ENCODE measurements at regions not wholly inside any gene's neighbourhood (a gene's known extent, or its start where the extent isn't known, plus 50 kb on each side); places are given as distances from the start of the nearest gene placed in this dataset.

DNA sequence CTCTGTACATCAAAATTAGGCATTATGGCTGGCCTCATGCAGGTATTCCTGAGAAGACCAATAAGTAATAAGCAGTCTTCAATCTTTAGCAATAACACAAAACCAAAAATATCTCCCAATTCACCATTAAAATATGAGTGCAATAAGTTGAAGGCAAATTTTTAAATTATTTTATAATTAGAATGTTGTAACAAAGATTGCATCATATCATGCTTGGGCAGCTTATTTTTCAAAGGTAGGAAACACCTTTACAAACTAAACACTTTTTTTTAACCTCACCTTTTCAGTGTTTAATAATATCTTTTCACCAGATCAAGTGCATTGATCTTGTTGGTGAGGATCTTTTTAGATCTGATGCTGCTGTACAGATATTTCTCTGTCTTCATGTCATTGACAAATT, 592.9 kb upstream of the PITX2 start:
- DNase-seq, result no peak
- Histone ChIP-seq H3K4me2 (ENCODE audit: low read depth, low read length) (no peak overlapping the region), H3K27ac (ENCODE audit: low read length) (no peak overlapping the region), H2AFZ (ENCODE audit: low read length) (no peak overlapping the region), H4K20me1 (ENCODE audit: insufficient read depth, low read length) (no peaks in the 10 kb centered on the region), H3K27me3 (replicated peaks; ENCODE audit: insufficient read depth, low read length) (no peaks in the 10 kb centered on the region), H3K9ac (ENCODE audit: low read length) (no peak overlapping the region), H3F3A (ENCODE audit: insufficient read depth, low read length) (no peaks in the 10 kb centered on the region), H3K9me3 (replicated peaks; ENCODE audit: insufficient read depth, low read length) (no peaks in the 10 kb centered on the region), H3K9me2 (replicated peaks; ENCODE audit: insufficient read depth, low read length) (no peaks in the 10 kb centered on the region), H3K36me3 (replicated peaks; ENCODE audit: insufficient read depth, low read length) (no peaks in the 10 kb centered on the region), H3K4me1 (ENCODE audit: low read length) (no peaks in the 10 kb centered on the region), H3K79me2 (ENCODE audit: low read length) (no peaks in the 10 kb centered on the region), H3K4me3 (ENCODE audit: low read length) (no peak overlapping the region)
- TF ChIP-seq, protein P1, sequence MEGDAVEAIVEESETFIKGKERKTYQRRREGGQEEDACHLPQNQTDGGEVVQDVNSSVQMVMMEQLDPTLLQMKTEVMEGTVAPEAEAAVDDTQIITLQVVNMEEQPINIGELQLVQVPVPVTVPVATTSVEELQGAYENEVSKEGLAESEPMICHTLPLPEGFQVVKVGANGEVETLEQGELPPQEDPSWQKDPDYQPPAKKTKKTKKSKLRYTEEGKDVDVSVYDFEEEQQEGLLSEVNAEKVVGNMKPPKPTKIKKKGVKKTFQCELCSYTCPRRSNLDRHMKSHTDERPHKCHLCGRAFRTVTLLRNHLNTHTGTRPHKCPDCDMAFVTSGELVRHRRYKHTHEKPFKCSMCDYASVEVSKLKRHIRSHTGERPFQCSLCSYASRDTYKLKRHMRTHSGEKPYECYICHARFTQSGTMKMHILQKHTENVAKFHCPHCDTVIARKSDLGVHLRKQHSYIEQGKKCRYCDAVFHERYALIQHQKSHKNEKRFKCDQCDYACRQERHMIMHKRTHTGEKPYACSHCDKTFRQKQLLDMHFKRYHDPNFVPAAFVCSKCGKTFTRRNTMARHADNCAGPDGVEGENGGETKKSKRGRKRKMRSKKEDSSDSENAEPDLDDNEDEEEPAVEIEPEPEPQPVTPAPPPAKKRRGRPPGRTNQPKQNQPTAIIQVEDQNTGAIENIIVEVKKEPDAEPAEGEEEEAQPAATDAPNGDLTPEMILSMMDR (IDR thresholded peaks at IDR 0.05; ENCODE audit: low read length), result no peak
- TF ChIP-seq EZH2phosphoT487 (IDR thresholded peaks at IDR 0.05; ENCODE audit: low read length) (no peak), EZH2 (optimal IDR thresholded peaks at IDR 0.05; ENCODE audit: low read depth, low read length) (no peak)

DNA sequence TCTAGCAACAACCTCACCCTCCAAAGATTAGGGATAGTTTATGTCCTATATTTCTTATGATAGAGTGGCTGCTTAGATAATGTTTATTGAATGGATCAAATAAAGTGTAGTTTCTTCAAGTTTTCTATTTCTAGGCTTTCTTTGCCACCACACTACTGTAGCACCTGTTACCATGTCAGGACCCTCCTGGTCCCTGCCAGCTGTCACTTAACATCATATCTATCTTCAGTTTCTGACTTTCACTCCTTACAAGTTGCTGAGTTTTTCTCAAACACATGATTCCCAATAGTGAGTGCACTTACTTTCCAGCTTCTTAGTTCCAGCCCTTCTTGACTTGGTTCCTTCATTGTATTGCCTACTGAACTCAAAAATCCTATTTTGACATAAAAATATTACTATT, 593.9 kb upstream of the PITX2 start:
- H3K4me3 ChIP-seq (ENCODE audit: low read length), result no peak overlapping the region
- no peak for TF ChIP-seq EZH2 (optimal IDR thresholded peaks at IDR 0.05; ENCODE audit: low read depth, low read length)
- TF ChIP-seq, protein P1 (IDR thresholded peaks at IDR 0.05; ENCODE audit: low read length), result no peak
- no peak for TF ChIP-seq EZH2phosphoT487 (IDR thresholded peaks at IDR 0.05; ENCODE audit: low read length)
- no peaks in the 10 kb centered on the region for H4K20me1 ChIP-seq (ENCODE audit: insufficient read depth, low read length)
- no peaks in the 10 kb centered on the region for H3K4me1 ChIP-seq (ENCODE audit: low read length)
- no peaks in the 10 kb centered on the region for H3K9me3 ChIP-seq (replicated peaks; ENCODE audit: insufficient read depth, low read length)
- no peaks in the 10 kb centered on the region for H3K27me3 ChIP-seq (replicated peaks; ENCODE audit: insufficient read depth, low read length)
- no peak overlapping the region for H2AFZ ChIP-seq (ENCODE audit: low read length)
- no peak overlapping the region for H3K4me2 ChIP-seq (ENCODE audit: low read depth, low read length)
- no peaks in the 10 kb centered on the region for H3K79me2 ChIP-seq (ENCODE audit: low read length)
- H3K9ac ChIP-seq (ENCODE audit: low read length), result no peak overlapping the region
- no peaks in the 10 kb centered on the region for H3F3A ChIP-seq (ENCODE audit: insufficient read depth, low read length)
- no peak for DNase-seq
- H3K27ac ChIP-seq (ENCODE audit: low read length), result no peak overlapping the region
- H3K9me2 ChIP-seq (replicated peaks; ENCODE audit: insufficient read depth, low read length), result no peaks in the 10 kb centered on the region
- H3K36me3 ChIP-seq (replicated peaks; ENCODE audit: insufficient read depth, low read length), result no peaks in the 10 kb centered on the region

DNA sequence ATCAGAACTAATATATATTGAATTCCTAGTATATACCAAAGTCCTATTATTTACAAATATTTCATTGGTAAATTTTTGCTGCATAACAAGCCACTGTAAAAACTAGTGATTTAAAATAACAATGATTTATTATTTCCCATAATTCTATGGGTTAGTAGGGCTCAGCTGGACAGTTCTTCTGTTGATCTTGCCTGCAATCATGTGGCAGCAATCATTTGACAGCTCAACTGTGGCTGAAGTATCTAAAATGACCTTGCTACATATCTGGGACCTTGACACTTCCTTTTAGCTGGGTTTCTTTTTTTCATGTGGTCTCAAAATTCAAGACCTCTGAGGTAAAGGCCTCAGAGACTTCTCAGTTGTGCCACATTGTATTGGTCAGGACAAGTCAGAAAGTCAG, 598.5 kb upstream of the PITX2 start:
- no peaks in the 10 kb centered on the region for H3K4me1 ChIP-seq (ENCODE audit: low read length)
- no peaks in the 10 kb centered on the region for H3F3A ChIP-seq (ENCODE audit: insufficient read depth, low read length)
- no peak overlapping the region for H3K27ac ChIP-seq (ENCODE audit: low read length)
- no peaks in the 10 kb centered on the region for H3K27me3 ChIP-seq (replicated peaks; ENCODE audit: insufficient read depth, low read length)
- no peak overlapping the region for H3K4me2 ChIP-seq (ENCODE audit: low read depth, low read length)
- H3K9me3 ChIP-seq (replicated peaks; ENCODE audit: insufficient read depth, low read length), result no peaks in the 10 kb centered on the region
- no peak overlapping the region for H3K9ac ChIP-seq (ENCODE audit: low read length)
- DNase-seq, result no peak
- no peak overlapping the region for H3K4me3 ChIP-seq (ENCODE audit: low read length)
- no peaks in the 10 kb centered on the region for H3K79me2 ChIP-seq (ENCODE audit: low read length)
- H4K20me1 ChIP-seq (ENCODE audit: insufficient read depth, low read length), result no peaks in the 10 kb centered on the region
- H3K9me2 ChIP-seq (replicated peaks; ENCODE audit: insufficient read depth, low read length), result no peaks in the 10 kb centered on the region
- no peak overlapping the region for H2AFZ ChIP-seq (ENCODE audit: low read length)
- no peaks in the 10 kb centered on the region for H3K36me3 ChIP-seq (replicated peaks; ENCODE audit: insufficient read depth, low read length)
- no peak for TF ChIP-seq EZH2 (optimal IDR thresholded peaks at IDR 0.05; ENCODE audit: low read depth, low read length)
- no peak for TF ChIP-seq EZH2phosphoT487 (IDR thresholded peaks at IDR 0.05; ENCODE audit: low read length)
- TF ChIP-seq, protein P1 (IDR thresholded peaks at IDR 0.05; ENCODE audit: low read length), result no peak

Data from MM.1S (cell line).